ENCODE measurements at regions not wholly inside any gene's neighbourhood (a gene's known extent, or its start where the extent isn't known, plus 50 kb on each side); places are given as distances from the start of the nearest gene placed in this dataset.

DNA sequence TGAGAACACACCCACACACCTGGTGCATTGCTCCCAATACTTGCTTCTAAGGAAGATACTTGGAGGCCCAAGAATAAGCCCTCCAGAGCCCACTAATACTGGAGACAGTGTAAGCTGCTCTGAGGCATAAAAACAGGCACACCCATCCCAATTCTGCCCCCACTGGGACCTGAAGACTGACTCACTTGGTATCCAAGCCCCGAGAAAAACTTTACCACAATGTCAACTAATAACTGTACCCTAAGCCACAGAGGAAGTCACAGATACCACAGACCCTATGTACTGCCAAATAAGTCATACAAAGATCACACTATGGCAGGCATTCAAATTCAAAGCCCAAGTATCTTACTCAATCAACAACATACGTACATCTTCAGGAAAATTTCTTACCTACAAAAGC lies 398.2 kb upstream of the SPANXN1 start:
- ChIA-PET CTCF (no interaction called here), POLR2A (no interaction called here)
- intact Hi-C loops (cut with DNase I, micrococcal nuclease): no loop called here

DNA sequence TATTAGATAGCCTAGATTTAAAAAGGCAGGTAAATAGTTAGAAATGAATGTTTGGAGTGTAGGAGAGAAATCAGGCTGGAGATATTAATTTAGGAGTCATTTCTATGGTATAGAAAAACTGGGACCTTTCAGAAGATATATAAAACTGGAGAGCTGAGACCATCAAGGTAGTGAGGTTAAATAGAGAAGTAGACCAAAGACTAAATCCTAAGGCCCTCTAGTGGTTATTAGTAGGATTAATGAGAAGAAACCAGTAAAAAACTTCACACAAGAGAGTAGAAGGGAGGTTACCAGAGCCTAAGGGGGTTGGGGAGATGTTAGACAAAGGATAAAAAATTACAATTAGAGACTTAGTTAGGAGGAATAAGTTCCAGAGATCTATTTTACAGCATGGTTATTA lies 351.0 kb upstream of the SPANXN1 start:
- no peak overlapping the region for H3K27ac ChIP-seq (ENCODE audit: low read depth in 1 of 2, low read length in 2 of 2)
- ATAC-seq (ENCODE audit: poor library complexity) (no peak), DNase-seq (no peak)
- H3K27me3 Mint-ChIP-seq: no peaks in the 10 kb centered on the region
- TF ChIP-seq, protein P1, sequence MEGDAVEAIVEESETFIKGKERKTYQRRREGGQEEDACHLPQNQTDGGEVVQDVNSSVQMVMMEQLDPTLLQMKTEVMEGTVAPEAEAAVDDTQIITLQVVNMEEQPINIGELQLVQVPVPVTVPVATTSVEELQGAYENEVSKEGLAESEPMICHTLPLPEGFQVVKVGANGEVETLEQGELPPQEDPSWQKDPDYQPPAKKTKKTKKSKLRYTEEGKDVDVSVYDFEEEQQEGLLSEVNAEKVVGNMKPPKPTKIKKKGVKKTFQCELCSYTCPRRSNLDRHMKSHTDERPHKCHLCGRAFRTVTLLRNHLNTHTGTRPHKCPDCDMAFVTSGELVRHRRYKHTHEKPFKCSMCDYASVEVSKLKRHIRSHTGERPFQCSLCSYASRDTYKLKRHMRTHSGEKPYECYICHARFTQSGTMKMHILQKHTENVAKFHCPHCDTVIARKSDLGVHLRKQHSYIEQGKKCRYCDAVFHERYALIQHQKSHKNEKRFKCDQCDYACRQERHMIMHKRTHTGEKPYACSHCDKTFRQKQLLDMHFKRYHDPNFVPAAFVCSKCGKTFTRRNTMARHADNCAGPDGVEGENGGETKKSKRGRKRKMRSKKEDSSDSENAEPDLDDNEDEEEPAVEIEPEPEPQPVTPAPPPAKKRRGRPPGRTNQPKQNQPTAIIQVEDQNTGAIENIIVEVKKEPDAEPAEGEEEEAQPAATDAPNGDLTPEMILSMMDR (IDR thresholded peaks at IDR 0.05): no peak
- intact Hi-C loops (cut with DNase I, micrococcal nuclease): no loop called here
- H3K27ac Mint-ChIP-seq: no peak overlapping the region
- H3K36me3 Mint-ChIP-seq (ENCODE audit: low read depth): no peaks in the 10 kb centered on the region
- no peak overlapping the region for H3K4me3 ChIP-seq (ENCODE audit: low read length)
- no peaks in the 10 kb centered on the region for H3K4me1 Mint-ChIP-seq (ENCODE audit: low read depth)
- ChIA-PET CTCF (interaction anchor here (0.6 kb wide), 1 partner anchor 21 kb away, joined by 4 read pairs; no protein-coding TSS in a partner anchor), POLR2A (no interaction called here)
- H3K9me3 ChIP-seq (ENCODE audit: control insufficient read depth in 1 of 2, insufficient read depth in 1 of 2, low read length in 2 of 2): no peaks in the 10 kb centered on the region
- no peaks in the 10 kb centered on the region for H3K36me3 ChIP-seq (ENCODE audit: insufficient read depth, low read length)
- H3K27me3 ChIP-seq (ENCODE audit: control insufficient read depth in 1 of 2, insufficient read depth in 2 of 2, low read length in 2 of 2): no peaks in the 10 kb centered on the region
- H3K4me1 ChIP-seq (ENCODE audit: insufficient read depth, low read length): no peaks in the 10 kb centered on the region
- H3K4me3 Mint-ChIP-seq: no peak overlapping the region
- H3K9me3 Mint-ChIP-seq: peaks cover 3% of the 10 kb centered on the region

More for the DNA sequence above, 398.2 kb upstream of the SPANXN1 start:
- H3K9me3 Mint-ChIP-seq: peaks cover 3% of the 10 kb centered on the region
- ATAC-seq (ENCODE audit: poor library complexity) (no peak), DNase-seq (no peak)
- H3K27me3 ChIP-seq (ENCODE audit: control insufficient read depth in 1 of 2, insufficient read depth in 2 of 2, low read length in 2 of 2): no peaks in the 10 kb centered on the region
- H3K27me3 Mint-ChIP-seq: no peaks in the 10 kb centered on the region
- no peak overlapping the region for H3K27ac ChIP-seq (ENCODE audit: low read depth in 1 of 2, low read length in 2 of 2)
- no peaks in the 10 kb centered on the region for H3K36me3 Mint-ChIP-seq (ENCODE audit: low read depth)
- no peaks in the 10 kb centered on the region for H3K36me3 ChIP-seq (ENCODE audit: insufficient read depth, low read length)
- no peak overlapping the region for H3K4me3 Mint-ChIP-seq
- H3K27ac Mint-ChIP-seq: no peak overlapping the region
- TF ChIP-seq, protein P1 (IDR thresholded peaks at IDR 0.05): no peak
- no peaks in the 10 kb centered on the region for H3K4me1 Mint-ChIP-seq (ENCODE audit: low read depth)
- H3K4me1 ChIP-seq (ENCODE audit: insufficient read depth, low read length): no peaks in the 10 kb centered on the region
- no peak overlapping the region for H3K4me3 ChIP-seq (ENCODE audit: low read length)
- peaks cover 0 to 9% of the 10 kb centered on the region in 2 experiments for H3K9me3 ChIP-seq (ENCODE audit: control insufficient read depth in 1 of 2, insufficient read depth in 1 of 2, low read length in 2 of 2)

DNA sequence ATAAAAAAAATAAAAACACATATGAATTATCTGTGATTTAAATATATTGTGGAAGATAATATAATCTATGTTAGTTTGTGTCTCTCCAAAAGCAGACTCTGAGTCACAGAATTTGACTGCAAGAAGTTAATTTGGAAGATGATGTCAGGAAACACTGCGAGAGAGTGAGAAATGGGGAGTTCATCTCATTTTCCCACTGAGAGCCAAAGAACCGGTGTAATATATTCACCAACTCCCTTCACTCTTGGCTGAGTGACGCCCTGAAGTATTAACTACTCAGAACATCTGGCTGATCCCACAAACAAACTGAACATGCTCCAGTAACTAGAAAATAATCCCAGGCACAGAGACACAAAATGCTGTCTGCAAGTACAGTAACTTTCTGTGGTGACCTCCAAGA lies 345.8 kb upstream of the SPANXN1 start:
- H3K9me3 Mint-ChIP-seq: peaks cover 7% of the 10 kb centered on the region
- intact Hi-C loops (cut with DNase I, micrococcal nuclease): no loop called here
- CTCF ChIA-PET: no interaction called here
- no peak overlapping the region for H3K4me3 ChIP-seq (ENCODE audit: low read length)
- TF ChIP-seq, protein P1 (IDR thresholded peaks at IDR 0.05): no peak
- no peaks in the 10 kb centered on the region for H3K36me3 Mint-ChIP-seq (ENCODE audit: low read depth)
- no peaks in the 10 kb centered on the region for H3K36me3 ChIP-seq (ENCODE audit: insufficient read depth, low read length)
- no peak overlapping the region for H3K27ac ChIP-seq (ENCODE audit: low read depth in 1 of 2, low read length in 2 of 2)
- no peak overlapping the region for H3K27ac Mint-ChIP-seq
- H3K4me1 ChIP-seq (ENCODE audit: insufficient read depth, low read length): no peaks in the 10 kb centered on the region
- H3K9me3 ChIP-seq (ENCODE audit: control insufficient read depth in 1 of 2, insufficient read depth in 1 of 2, low read length in 2 of 2): no peaks in the 10 kb centered on the region
- POLR2A ChIA-PET: no interaction called here
- H3K27me3 ChIP-seq (ENCODE audit: control insufficient read depth in 1 of 2, insufficient read depth in 2 of 2, low read length in 2 of 2): no peaks in the 10 kb centered on the region
- H3K4me3 Mint-ChIP-seq: no peak overlapping the region
- no peak for ATAC-seq (ENCODE audit: poor library complexity)
- DNase-seq: no peak
- no peaks in the 10 kb centered on the region for H3K4me1 Mint-ChIP-seq (ENCODE audit: low read depth)
- H3K27me3 Mint-ChIP-seq: no peaks in the 10 kb centered on the region

Data from CD4-positive, alpha-beta T cell (primary cell).